GM12878 (cell line): ENCODE measurements at regions not wholly inside any gene's neighbourhood (a gene's known extent, or its start where the extent isn't known, plus 50 kb on each side); places are given as distances from the start of the nearest gene placed in this dataset.

ENCODE experiments used
- ATAC-seq: fragments of 200-7000 bp; cut with Tn5 transposase; 3 replicates; pipeline ENCODE4 v1.9.1; 2020; ENCODE audit warnings: mild to moderate bottlenecking, moderate library complexity
- BruUV-seq: library from RNA; stranded (reverse); fragments of 400-500 nt; replicated peaks from 2 replicates; lab custom pipeline; 2021; lab: Mats Ljungman, UMichigan
- CTCF ChIA-PET: fragments of 300-600 bp; sonication (Branson Sonifier 250); formaldehyde crosslinking; extraction: SDS; loops from one replicate; lab custom pipeline; 2021; ENCODE audit warnings: inconsistent platforms; lab: Yijun Ruan, JAX
- POLR2A ChIA-PET: fragments of 350-600 bp; formaldehyde crosslinking; extraction: SDS; loops from one replicate; lab custom pipeline; 2021; ENCODE audit warnings: inconsistent platforms; lab: Charles Lee
- RAD21 ChIA-PET: fragments of 300-600 bp; sonication (Branson Sonifier 250); formaldehyde crosslinking; loops from one replicate; lab custom pipeline; 2023; ENCODE audit warnings: antibody characterized with exemption; ENCODE audit not compliant: unreplicated experiment; lab: Charles Lee
- SMC1A ChIA-PET: fragments of 300-600 bp; sonication (Branson Sonifier 250); formaldehyde crosslinking; loops from one replicate; lab custom pipeline; 2023; ENCODE audit not compliant: unreplicated experiment, uncharacterized antibody; lab: Charles Lee
- DNase-seq: peaks from one replicate; pipeline ENCODE4 v3.0.0-alpha.2; 2011; ENCODE audit warnings: low read depth, low spot score
- FAIRE-seq: peaks from 3 replicates; lab custom pipeline; 2011; peaks lifted over from hg19 to GRCh38; lab: Jason Lieb, UNC
- H2AFZ ChIP-seq: 2 replicates; pipeline ENCODE4 v1.6.0; 2011; ENCODE audit warnings: low read depth, low read length, control low read depth; ENCODE audit not compliant: control insufficient read depth
- H3K27ac ChIP-seq: 2 replicates; pipeline ENCODE4 v1.5.1; 2011; ENCODE audit warnings: control low read depth; ENCODE audit not compliant: control insufficient read depth, insufficient read depth
- H3K27me3 ChIP-seq, 2 experiments: replicated peaks in 1 of 2; 2 replicates each; pipeline versions ENCODE4 v1.6.0 to v1.6.1; 2011; ENCODE audit warnings: low read length in 1 of 2; ENCODE audit not compliant: control insufficient read depth in 2 of 2, insufficient read depth in 2 of 2
- H3K36me3 ChIP-seq, 2 experiments: 2 replicates each; pipeline ENCODE4 v1.5.1; 2011; ENCODE audit warnings: low read length in 1 of 2; ENCODE audit not compliant: control insufficient read depth in 2 of 2, insufficient read depth in 2 of 2
- H3K4me1 ChIP-seq: 2 replicates; pipeline ENCODE4 v1.6.1; 2011; ENCODE audit warnings: mild to moderate bottlenecking, low read length, moderate library complexity, mixed read lengths; ENCODE audit not compliant: control insufficient read depth, insufficient read depth
- H3K4me2 ChIP-seq: 2 replicates; pipeline ENCODE4 v1.6.0; 2011; ENCODE audit warnings: control low read depth; ENCODE audit not compliant: control insufficient read depth, insufficient read depth
- H3K4me3 ChIP-seq: fragments of 200-600 bp; sonication (generic); 2 replicates; pipeline ENCODE4 v1.5.1; 2016
- H3K79me2 ChIP-seq: 2 replicates; pipeline ENCODE4 v1.6.0; 2011; ENCODE audit warnings: low read length; ENCODE audit not compliant: control insufficient read depth, insufficient read depth
- H3K9ac ChIP-seq: 2 replicates; pipeline ENCODE4 v1.8.0; 2011; ENCODE audit warnings: low read length, control low read depth, mixed read lengths; ENCODE audit not compliant: control insufficient read depth, insufficient read depth
- H3K9me3 ChIP-seq: replicated peaks from 3 replicates; pipeline ENCODE4 v1.5.1; 2011; ENCODE audit warnings: mild to moderate bottlenecking, low read length; ENCODE audit not compliant: control insufficient read depth, insufficient read depth
- H4K20me1 ChIP-seq: 2 replicates; pipeline ENCODE4 v1.6.0; 2011; ENCODE audit not compliant: control insufficient read depth, insufficient read depth
- ATF7 ChIP-seq: fragments of 450-650 bp; IDR thresholded peaks from 2 replicates; pipeline ENCODE4 v1.6.1; 2016; ENCODE audit warnings: low read depth, mild to moderate bottlenecking
- BRCA1 ChIP-seq: IDR thresholded peaks from 2 replicates; pipeline ENCODE4 v1.6.1; 2011; ENCODE audit warnings: low read depth, low read length, improper control_type of control experiment
- CBFB ChIP-seq: IDR thresholded peaks from 2 replicates; pipeline ENCODE4 v1.6.1; 2016; ENCODE audit warnings: antibody characterized with exemption, low read depth
- CREB1 ChIP-seq: IDR thresholded peaks from 2 replicates; pipeline ENCODE4 v1.6.1; 2012; ENCODE audit warnings: low read depth, mild to moderate bottlenecking, inconsistent platforms
- ESRRA ChIP-seq: IDR thresholded peaks from 2 replicates; pipeline ENCODE4 v1.6.1; 2012; ENCODE audit warnings: mild to moderate bottlenecking, low read length, improper control_type of control experiment
- EZH2 ChIP-seq: IDR thresholded peaks from 2 replicates; pipeline ENCODE4 v1.6.1; 2012; ENCODE audit warnings: low read depth, mild to moderate bottlenecking, control low read depth, inconsistent platforms, low read length, borderline replicate concordance; ENCODE audit not compliant: control insufficient read depth
- GABPA ChIP-seq: IDR thresholded peaks from 2 replicates; pipeline ENCODE4 v1.6.1; 2014; ENCODE audit warnings: antibody characterized with exemption, low read depth, mild to moderate bottlenecking, inconsistent platforms
- MXI1 ChIP-seq: fragments of 150-350 bp; IDR thresholded peaks from 2 replicates; pipeline ENCODE4 v1.6.1; 2011; ENCODE audit warnings: low read depth, mild to moderate bottlenecking, inconsistent platforms, low read length, improper control_type of control experiment
- NFYB ChIP-seq: IDR thresholded peaks from 2 replicates; pipeline ENCODE4 v1.6.1; 2011; ENCODE audit warnings: low read depth, mild to moderate bottlenecking, low read length, improper control_type of control experiment, moderate library complexity; ENCODE audit not compliant: insufficient read depth
- RELA ChIP-seq: fragments of 450-650 bp; IDR thresholded peaks from 2 replicates; pipeline ENCODE4 v1.8.0; 2014; ENCODE audit warnings: borderline replicate concordance; ENCODE audit not compliant: partially characterized antibody
- RUNX3 ChIP-seq: IDR thresholded peaks from 2 replicates; pipeline ENCODE4 v1.6.1; 2012; ENCODE audit warnings: low read length, inconsistent platforms
- STAT1 ChIP-seq: fragments of 450-650 bp; conservative IDR thresholded peaks from 2 replicates; pipeline ENCODE4 v1.6.1; 2014; ENCODE audit warnings: antibody characterized with exemption, mild to moderate bottlenecking
- YBX1 ChIP-seq: fragments of 450-650 bp; IDR thresholded peaks from 2 replicates; pipeline ENCODE4 v1.6.1; 2016; ENCODE audit warnings: antibody characterized with exemption
- ZNF217 ChIP-seq: fragments of 450-650 bp; IDR thresholded peaks from 2 replicates; pipeline ENCODE4 v1.6.1; 2017; ENCODE audit warnings: antibody characterized with exemption, mild to moderate bottlenecking
- in situ Hi-C: fragments of 300-500 bp; cut with MboI; formaldehyde crosslinking; loops from 9 replicates; pipeline ENCODE4 v1.14.3; 2018; ENCODE audit warnings: mixed read lengths
- intact Hi-C: fragments of 100-400 bp; cut with micrococcal nuclease; formaldehyde crosslinking; loops from one replicate; pipeline ENCODE4 v1.14.2; 2022; ENCODE audit not compliant: unreplicated experiment
- TF ChIP-seq, protein P1 (sequence below): fragments of 450-650 bp; IDR thresholded peaks from 2 replicates; pipeline ENCODE4 v1.6.1; 2017; ENCODE audit warnings: low read depth, mild to moderate bottlenecking, moderate library complexity
- TF ChIP-seq, protein P2 (sequence below): IDR thresholded peaks from 2 replicates; pipeline ENCODE4 v1.6.1; 2011; ENCODE audit warnings: borderline replicate concordance, low read depth, mild to moderate bottlenecking, moderate library complexity, mixed read lengths, low read length; ENCODE audit not compliant: insufficient read depth; ENCODE audit errors: extremely low read length
- TF ChIP-seq, protein P3 (sequence below): IDR thresholded peaks from 2 replicates; pipeline ENCODE4 v1.6.1; 2012; ENCODE audit warnings: improper control_type of control experiment, low read depth, low read length; ENCODE audit not compliant: insufficient replicate concordance
- TF ChIP-seq, protein P4 (sequence below): IDR thresholded peaks from 2 replicates; pipeline ENCODE4 v1.6.1; 2011; ENCODE audit warnings: borderline replicate concordance, low read depth, mild to moderate bottlenecking, moderate library complexity, low read length; ENCODE audit not compliant: insufficient read depth, poor library complexity, severe bottlenecking

DNA sequence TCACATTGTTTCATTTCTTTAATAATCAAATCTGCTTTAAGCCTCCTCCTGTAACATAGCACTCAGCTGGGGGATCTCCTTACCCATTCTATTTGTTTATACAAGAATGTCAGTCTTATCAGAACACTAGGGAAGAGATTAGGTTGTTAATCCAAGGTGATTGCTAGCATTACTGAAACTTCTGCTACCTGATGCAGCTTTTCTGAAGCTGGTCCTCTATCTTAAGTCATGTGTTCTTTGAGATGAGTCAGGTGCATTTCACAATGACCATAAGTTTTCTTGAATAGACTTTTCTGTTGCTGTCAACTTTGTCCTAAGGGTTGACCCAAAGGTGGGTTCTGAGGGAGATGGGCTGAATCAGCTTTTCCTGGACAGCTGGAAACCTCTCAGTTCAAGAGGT lies 60.7 kb upstream of the SYNCRIP start:
- BruUV-seq: no TSS peak
- FAIRE-seq: no peak
- RAD21 ChIA-PET: no interaction called here
- TF ChIP-seq, protein P1, sequence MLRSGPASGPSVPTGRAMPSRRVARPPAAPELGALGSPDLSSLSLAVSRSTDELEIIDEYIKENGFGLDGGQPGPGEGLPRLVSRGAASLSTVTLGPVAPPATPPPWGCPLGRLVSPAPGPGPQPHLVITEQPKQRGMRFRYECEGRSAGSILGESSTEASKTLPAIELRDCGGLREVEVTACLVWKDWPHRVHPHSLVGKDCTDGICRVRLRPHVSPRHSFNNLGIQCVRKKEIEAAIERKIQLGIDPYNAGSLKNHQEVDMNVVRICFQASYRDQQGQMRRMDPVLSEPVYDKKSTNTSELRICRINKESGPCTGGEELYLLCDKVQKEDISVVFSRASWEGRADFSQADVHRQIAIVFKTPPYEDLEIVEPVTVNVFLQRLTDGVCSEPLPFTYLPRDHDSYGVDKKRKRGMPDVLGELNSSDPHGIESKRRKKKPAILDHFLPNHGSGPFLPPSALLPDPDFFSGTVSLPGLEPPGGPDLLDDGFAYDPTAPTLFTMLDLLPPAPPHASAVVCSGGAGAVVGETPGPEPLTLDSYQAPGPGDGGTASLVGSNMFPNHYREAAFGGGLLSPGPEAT: no peak
- TF ChIP-seq BRCA1: no peak
- TF ChIP-seq NFYB: no peak
- TF ChIP-seq CREB1: no peak
- TF ChIP-seq GABPA: no peak
- no peak for TF ChIP-seq ESRRA
- TF ChIP-seq STAT1: no peak
- no peak for TF ChIP-seq YBX1
- TF ChIP-seq, protein P2, sequence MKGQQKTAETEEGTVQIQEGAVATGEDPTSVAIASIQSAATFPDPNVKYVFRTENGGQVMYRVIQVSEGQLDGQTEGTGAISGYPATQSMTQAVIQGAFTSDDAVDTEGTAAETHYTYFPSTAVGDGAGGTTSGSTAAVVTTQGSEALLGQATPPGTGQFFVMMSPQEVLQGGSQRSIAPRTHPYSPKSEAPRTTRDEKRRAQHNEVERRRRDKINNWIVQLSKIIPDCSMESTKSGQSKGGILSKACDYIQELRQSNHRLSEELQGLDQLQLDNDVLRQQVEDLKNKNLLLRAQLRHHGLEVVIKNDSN: no peak
- TF ChIP-seq MXI1: no peak
- no peak for TF ChIP-seq ZNF217
- TF ChIP-seq ATF7: no peak
- TF ChIP-seq CBFB: no peak
- no peak for TF ChIP-seq RELA
- no peak for TF ChIP-seq RUNX3
- TF ChIP-seq, protein P3, sequence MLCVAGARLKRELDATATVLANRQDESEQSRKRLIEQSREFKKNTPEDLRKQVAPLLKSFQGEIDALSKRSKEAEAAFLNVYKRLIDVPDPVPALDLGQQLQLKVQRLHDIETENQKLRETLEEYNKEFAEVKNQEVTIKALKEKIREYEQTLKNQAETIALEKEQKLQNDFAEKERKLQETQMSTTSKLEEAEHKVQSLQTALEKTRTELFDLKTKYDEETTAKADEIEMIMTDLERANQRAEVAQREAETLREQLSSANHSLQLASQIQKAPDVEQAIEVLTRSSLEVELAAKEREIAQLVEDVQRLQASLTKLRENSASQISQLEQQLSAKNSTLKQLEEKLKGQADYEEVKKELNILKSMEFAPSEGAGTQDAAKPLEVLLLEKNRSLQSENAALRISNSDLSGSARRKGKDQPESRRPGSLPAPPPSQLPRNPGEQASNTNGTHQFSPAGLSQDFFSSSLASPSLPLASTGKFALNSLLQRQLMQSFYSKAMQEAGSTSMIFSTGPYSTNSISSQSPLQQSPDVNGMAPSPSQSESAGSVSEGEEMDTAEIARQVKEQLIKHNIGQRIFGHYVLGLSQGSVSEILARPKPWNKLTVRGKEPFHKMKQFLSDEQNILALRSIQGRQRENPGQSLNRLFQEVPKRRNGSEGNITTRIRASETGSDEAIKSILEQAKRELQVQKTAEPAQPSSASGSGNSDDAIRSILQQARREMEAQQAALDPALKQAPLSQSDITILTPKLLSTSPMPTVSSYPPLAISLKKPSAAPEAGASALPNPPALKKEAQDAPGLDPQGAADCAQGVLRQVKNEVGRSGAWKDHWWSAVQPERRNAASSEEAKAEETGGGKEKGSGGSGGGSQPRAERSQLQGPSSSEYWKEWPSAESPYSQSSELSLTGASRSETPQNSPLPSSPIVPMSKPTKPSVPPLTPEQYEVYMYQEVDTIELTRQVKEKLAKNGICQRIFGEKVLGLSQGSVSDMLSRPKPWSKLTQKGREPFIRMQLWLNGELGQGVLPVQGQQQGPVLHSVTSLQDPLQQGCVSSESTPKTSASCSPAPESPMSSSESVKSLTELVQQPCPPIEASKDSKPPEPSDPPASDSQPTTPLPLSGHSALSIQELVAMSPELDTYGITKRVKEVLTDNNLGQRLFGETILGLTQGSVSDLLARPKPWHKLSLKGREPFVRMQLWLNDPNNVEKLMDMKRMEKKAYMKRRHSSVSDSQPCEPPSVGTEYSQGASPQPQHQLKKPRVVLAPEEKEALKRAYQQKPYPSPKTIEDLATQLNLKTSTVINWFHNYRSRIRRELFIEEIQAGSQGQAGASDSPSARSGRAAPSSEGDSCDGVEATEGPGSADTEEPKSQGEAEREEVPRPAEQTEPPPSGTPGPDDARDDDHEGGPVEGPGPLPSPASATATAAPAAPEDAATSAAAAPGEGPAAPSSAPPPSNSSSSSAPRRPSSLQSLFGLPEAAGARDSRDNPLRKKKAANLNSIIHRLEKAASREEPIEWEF: no peak
- no peak for TF ChIP-seq EZH2
- TF ChIP-seq, protein P4, sequence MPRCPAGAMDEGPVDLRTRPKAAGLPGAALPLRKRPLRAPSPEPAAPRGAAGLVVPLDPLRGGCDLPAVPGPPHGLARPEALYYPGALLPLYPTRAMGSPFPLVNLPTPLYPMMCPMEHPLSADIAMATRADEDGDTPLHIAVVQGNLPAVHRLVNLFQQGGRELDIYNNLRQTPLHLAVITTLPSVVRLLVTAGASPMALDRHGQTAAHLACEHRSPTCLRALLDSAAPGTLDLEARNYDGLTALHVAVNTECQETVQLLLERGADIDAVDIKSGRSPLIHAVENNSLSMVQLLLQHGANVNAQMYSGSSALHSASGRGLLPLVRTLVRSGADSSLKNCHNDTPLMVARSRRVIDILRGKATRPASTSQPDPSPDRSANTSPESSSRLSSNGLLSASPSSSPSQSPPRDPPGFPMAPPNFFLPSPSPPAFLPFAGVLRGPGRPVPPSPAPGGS: no peak

More for the DNA sequence above, 60.7 kb upstream of the SYNCRIP start:
- ChIA-PET CTCF (no interaction called here), POLR2A (no interaction called here), SMC1A (no interaction called here)
- in situ Hi-C loops (no loop called here), intact Hi-C loops (no loop called here)
- no peak for ATAC-seq
- H3K9ac ChIP-seq: no peak overlapping the region
- no peaks in the 10 kb centered on the region for H4K20me1 ChIP-seq
- H3K4me2 ChIP-seq: no peak overlapping the region
- H3K36me3 ChIP-seq: no peaks in the 10 kb centered on the region
- no peaks in the 10 kb centered on the region for H3K27me3 ChIP-seq
- H3K79me2 ChIP-seq: no peaks in the 10 kb centered on the region
- no peak overlapping the region for H2AFZ ChIP-seq
- DNase-seq: no peak
- no peaks in the 10 kb centered on the region for H3K4me1 ChIP-seq
- H3K27ac ChIP-seq: no peak overlapping the region
- H3K9me3 ChIP-seq: no peaks in the 10 kb centered on the region
- no peak overlapping the region for H3K4me3 ChIP-seq
